RWPE2 (cell line): ENCODE measurements at regions not wholly inside any gene's neighbourhood (a gene's known extent, or its start where the extent isn't known, plus 50 kb on each side); places are given as distances from the start of the nearest gene placed in this dataset.

Experiments
- ATAC-seq: fragments of 200-7000 bp; cut with Tn5 transposase; 3 replicates; pipeline ENCODE4 v1.9.1; 2021; ENCODE audit warnings: low read depth
- DNase-seq: peaks from one replicate; pipeline ENCODE4 v3.0.0-alpha.2; 2020; ENCODE audit warnings: low spot score
- H3K27ac ChIP-seq: fragments of 450-650 bp; 2 replicates; pipeline ENCODE4 v1.5.1; 2017; ENCODE audit warnings: mild to moderate bottlenecking; ENCODE audit not compliant: poor library complexity, severe bottlenecking
- H3K27me3 ChIP-seq: fragments of 250-450 bp; sonication (Bioruptor Pico); 2 replicates; pipeline ENCODE4 v1.5.1; 2021; ENCODE audit warnings: mild to moderate bottlenecking, moderate library complexity; ENCODE audit not compliant: insufficient read depth, poor library complexity, severe bottlenecking
- H3K36me3 ChIP-seq: fragments of 250-450 bp; sonication (Bioruptor Pico); 2 replicates; pipeline ENCODE4 v1.5.1; 2020; ENCODE audit warnings: low read depth, mild to moderate bottlenecking, moderate library complexity
- H3K4me1 ChIP-seq: fragments of 250-450 bp; sonication (Bioruptor Pico); 2 replicates; pipeline ENCODE4 v1.5.1; 2021; ENCODE audit warnings: mild to moderate bottlenecking, moderate library complexity; ENCODE audit not compliant: insufficient read depth, poor library complexity, severe bottlenecking
- H3K4me3 ChIP-seq: fragments of 250-450 bp; sonication (Bioruptor Pico); 2 replicates; pipeline ENCODE4 v1.5.1; 2021; ENCODE audit warnings: mild to moderate bottlenecking, moderate library complexity; ENCODE audit not compliant: severe bottlenecking
- H3K9me3 ChIP-seq: fragments of 250-450 bp; sonication (Bioruptor Pico); 2 replicates; pipeline ENCODE4 v1.5.1; 2021; ENCODE audit warnings: mild to moderate bottlenecking, moderate library complexity; ENCODE audit not compliant: severe bottlenecking
- CTCF ChIP-seq: fragments of 450-650 bp; IDR thresholded peaks from one replicate; pipeline ENCODE4 v1.5.1; 2017; ENCODE audit warnings: mild to moderate bottlenecking, moderate library complexity; ENCODE audit not compliant: poor library complexity, severe bottlenecking

- no peak for TF ChIP-seq CTCF
These were observed 266.8 kb upstream of the CRIM1 start for GRCh38 chr2:36088716-36089328.

GRCh38 chr2:36087344-36087743 is 268.2 kb upstream of the CRIM1 start:
- DNase-seq = no peak
- Histone ChIP-seq H3K4me1 (no peaks in the 10 kb centered on the region), H3K4me3 (no peak overlapping the region), H3K27me3 (no peaks in the 10 kb centered on the region), H3K27ac (no peak overlapping the region), H3K36me3 (no peaks in the 10 kb centered on the region), H3K9me3 (no peaks in the 10 kb centered on the region)
- TF ChIP-seq CTCF = no peak
- ATAC-seq = no peak

More at GRCh38 chr2:36088716-36089328, 266.8 kb upstream of the CRIM1 start:
- Histone ChIP-seq H3K9me3 (no peaks in the 10 kb centered on the region), H3K27me3 (no peaks in the 10 kb centered on the region), H3K27ac (no peak overlapping the region), H3K4me1 (no peaks in the 10 kb centered on the region), H3K4me3 (no peak overlapping the region), H3K36me3 (no peaks in the 10 kb centered on the region)
- ATAC-seq = no peak
- peak; percentile 35 for DNase-seq

GRCh38 chr2:36079793-36080192 is 275.8 kb upstream of the CRIM1 start:
- ATAC-seq (no peak), DNase-seq (no peak)
- no peak overlapping the region for H3K4me3 ChIP-seq
- H3K27me3 ChIP-seq = no peaks in the 10 kb centered on the region
- H3K36me3 ChIP-seq = no peaks in the 10 kb centered on the region
- H3K27ac ChIP-seq = no peak overlapping the region
- H3K4me1 ChIP-seq = no peaks in the 10 kb centered on the region
- no peak for TF ChIP-seq CTCF
- H3K9me3 ChIP-seq = no peaks in the 10 kb centered on the region

- Histone ChIP-seq H3K27ac (no peak overlapping the region), H3K4me3 (no peak overlapping the region), H3K9me3 (no peaks in the 10 kb centered on the region), H3K4me1 (no peaks in the 10 kb centered on the region), H3K36me3 (no peaks in the 10 kb centered on the region), H3K27me3 (no peaks in the 10 kb centered on the region)
- TF ChIP-seq CTCF = no peak
- ATAC-seq (no peak), DNase-seq (no peak)
These were observed 281.6 kb upstream of the CRIM1 start for GRCh38 chr2:36074008-36074407.

GRCh38 chr2:36071698-36072097 is 283.9 kb upstream of the CRIM1 start:
- DNase-seq = no peak
- no peaks in the 10 kb centered on the region for H3K4me1 ChIP-seq
- no peak overlapping the region for H3K27ac ChIP-seq
- no peak for TF ChIP-seq CTCF
- H3K9me3 ChIP-seq = no peaks in the 10 kb centered on the region
- no peak overlapping the region for H3K4me3 ChIP-seq
- no peaks in the 10 kb centered on the region for H3K36me3 ChIP-seq
- ATAC-seq = no peak
- no peaks in the 10 kb centered on the region for H3K27me3 ChIP-seq
